GM10266 (cell line): ENCODE measurements at regions not wholly inside any gene's neighbourhood (a gene's known extent, or its start where the extent isn't known, plus 50 kb on each side); places are given as distances from the start of the nearest gene placed in this dataset.

ENCODE experiments used
- DNase-seq: peaks from one replicate; pipeline ENCODE4 v3.0.0; 2012; ENCODE audit errors: extremely low spot score
- CTCF ChIP-seq: IDR thresholded peaks from 2 replicates; pipeline ENCODE4 v1.5.1; 2012; ENCODE audit warnings: mild to moderate bottlenecking, low read depth; ENCODE audit not compliant: control insufficient read depth, insufficient read depth; ENCODE audit errors: missing control alignments

- DNase-seq = no peak
- TF ChIP-seq CTCF = no peak
These were observed 60.7 kb upstream of the TTC34 start for GRCh38 chr1:2861988-2862813.

DNA sequence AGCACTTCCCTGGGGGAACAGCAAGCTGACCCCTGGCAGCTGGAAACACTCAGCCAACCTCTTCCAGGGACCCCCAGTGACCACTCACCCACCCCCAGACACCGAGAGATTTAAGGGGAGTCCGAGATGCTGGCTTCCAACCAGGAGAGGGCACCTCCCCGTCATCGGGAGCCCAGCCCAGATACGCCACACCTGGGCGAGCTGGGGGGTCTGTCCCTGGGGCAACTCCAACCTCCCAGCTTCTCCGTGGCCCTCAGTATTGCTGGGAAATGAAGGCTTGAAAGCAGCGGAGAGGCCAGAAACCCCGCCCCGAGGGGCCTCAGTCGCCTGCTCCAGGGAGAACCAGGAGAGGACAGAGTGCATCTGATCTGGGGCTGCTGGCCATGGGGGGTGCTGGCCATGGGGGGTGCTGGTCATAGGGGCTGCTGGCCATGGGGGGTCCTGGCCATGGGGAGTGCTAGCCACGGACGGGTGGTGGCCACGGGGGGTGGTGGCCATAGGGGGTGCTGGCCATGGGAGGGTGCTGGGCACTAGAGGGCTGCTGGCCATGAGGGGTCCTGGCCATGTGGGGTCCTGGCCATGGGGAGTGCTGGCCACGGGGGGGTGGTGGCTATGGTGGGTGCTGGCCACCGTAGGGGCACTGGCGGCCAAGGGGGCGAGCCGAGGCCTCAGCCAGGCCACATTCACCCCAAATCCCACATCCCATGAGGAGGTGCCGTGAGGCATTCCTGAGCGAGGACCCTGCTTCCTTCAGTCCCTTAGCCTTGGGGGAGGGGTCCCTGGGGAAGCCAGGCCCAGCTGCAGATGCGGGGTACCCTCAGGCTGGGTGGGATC lies 61.5 kb upstream of the TTC34 start:
- no peak for DNase-seq
- no peak for TF ChIP-seq CTCF

GRCh38 chr1:2863648-2863963 lies 62.1 kb upstream of the TTC34 start:
- no peak for TF ChIP-seq CTCF
- DNase-seq = no peak

DNA sequence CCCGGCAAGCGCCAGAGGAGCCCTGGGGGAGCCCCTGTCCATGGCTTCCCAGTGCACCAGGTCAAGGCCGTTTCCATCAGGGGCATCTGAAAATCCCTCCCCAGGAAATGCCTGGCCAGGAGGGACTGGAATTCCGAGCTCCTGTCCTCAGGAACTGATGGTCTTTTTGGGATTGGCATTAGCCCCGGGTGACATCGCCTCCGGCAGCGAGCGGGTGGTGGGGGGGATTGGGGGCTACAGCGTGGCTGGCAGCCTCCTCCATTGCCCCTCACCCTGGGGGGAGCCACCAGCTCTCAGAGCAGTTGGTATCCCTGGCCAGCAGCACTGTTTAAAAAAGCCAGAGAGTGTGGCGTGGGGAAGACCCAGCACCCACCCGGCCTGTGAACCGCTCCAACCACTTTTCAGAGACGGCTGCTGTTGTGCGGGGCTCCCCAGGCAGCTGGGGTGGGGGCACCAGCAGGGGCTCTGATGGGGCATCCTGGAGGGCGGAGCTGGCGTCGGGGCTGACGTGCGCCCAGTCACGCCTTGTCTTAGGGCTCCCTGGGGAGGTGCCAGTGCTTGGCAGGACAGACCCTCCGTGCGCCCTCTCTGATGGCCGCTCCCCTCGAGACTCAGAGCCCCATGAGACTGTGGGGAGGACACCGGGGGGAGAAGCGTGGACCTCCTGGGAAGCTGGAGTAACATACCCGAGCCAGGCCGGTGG lies 62.9 kb upstream of the TTC34 start:
- TF ChIP-seq CTCF = no peak
- DNase-seq = no peak

DNA sequence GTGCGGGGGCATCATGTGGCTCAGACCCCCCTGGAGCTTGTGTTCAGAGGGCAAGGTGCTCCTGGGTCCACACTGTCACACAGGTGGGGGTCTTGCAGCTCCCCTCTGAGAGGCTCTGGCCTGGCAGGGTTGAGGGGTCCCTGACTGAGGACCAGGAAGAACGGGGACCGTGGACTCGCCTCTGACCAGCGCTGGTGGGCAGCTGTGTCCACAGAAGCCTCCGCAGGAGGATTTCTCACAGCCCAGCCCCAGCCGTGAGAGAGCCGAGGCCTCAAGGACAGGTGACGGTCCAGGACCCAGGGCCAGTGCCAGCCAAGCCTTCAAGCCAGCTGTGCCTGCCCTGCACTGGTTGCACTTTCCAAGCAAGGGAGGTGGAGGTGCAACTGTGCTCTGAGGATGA lies 63.5 kb upstream of the TTC34 start:
- TF ChIP-seq CTCF = no peak
- DNase-seq = no peak

DNA sequence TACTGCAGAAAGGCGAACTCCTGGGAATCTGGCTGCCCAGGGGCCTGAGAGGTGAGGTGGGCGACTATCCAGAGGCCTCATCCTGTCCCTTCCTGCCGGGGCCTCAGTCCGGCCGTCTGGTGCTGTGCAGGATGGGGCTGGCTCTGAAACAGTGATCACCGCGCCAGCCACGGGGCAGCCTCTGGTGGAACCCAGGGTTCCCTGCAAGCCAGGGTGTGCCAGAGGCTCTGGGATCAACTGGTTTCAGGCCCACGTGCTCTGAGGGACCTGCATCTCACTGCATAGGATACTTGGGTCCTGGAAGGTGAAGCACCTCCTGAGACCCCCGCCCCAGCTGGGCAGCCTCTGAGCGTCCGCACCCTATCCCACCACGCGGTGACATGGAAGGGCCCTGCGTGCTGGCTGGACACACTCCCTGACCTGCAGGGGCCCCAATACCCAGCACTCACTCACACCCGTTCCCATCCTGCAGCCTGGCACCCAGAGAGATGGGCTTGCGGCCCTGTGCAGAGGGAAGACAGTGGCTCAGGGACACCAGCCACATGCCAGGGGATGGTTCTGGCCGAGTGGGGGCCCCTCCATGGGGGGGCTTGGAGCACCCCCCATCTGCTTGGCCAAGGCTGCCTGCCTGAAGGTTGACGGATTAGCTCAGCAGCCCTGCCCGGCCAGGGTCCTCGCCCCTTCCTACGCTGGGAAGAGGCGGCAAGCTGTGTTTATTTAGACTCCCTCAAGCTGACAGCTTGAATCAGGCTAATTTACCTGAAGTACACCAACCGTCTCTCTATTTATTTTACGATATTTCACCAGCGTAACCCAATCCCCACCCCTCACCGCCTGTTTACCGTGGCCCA lies 64.3 kb upstream of the TTC34 start:
- DNase-seq = no peak
- TF ChIP-seq CTCF = no peak
